Inferior parietal cortex (tissue), 1 donor: ENCODE measurements at regions not wholly inside any gene's neighbourhood (a gene's known extent, or its start where the extent isn't known, plus 50 kb on each side); places are given as distances from the start of the nearest gene placed in this dataset.
"Not testable (repeated sequence)": the region's sequence is repeated elsewhere in the genome, so short reads cannot be mapped to it uniquely, and the experiment has no call there.

Experiments
- DNase-seq: peaks from one replicate; pipeline ENCODE4 v3.0.0-alpha.2; 2016; ENCODE audit errors: extremely low spot score

DNA sequence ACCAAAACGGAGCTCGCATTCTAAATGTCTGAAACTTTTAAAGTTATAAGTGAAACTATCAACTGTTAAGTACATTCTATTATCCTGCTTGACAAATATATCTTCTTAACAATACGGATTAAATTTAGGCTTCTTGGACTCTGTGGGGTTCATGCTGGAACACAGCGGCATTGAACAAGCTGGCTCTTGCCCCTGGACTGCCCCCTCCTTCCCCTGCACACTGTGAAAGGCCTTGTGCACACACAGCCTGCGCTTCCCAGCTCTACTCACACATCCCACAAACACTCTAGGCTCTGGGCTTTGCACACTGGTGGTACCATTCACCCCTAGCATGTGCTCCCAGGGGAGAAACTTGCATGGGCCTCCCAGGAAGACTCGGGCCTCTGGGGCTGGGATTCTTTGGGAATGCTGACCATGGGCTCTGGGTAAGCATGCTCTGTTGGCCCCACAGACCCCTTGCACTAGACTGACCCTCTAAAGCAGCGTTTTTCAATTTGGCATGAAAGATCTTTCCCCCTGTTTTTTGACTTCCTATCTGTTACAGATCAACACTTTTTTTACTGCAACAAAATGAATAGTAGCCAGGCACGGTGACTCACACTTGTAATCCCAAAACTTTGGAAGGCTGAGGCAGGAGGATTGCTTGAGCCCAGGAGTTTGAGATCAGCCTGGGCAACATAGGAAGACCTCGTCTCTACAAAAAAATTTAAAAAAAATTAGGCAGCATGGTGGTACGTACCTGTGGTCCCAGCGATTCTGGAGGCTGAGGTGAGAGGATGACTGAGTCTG is 96.2 kb upstream of the CPM start:
- no peak for DNase-seq

GRCh38 chr12:69030321-69030720 is 97.3 kb upstream of the CPM start:
- DNase-seq, result no peak

GRCh38 chr12:69036533-69036932 is 103.6 kb upstream of the CPM start:
- DNase-seq, result no peak

- no peak for DNase-seq
Measured at GRCh38 chr12:69036999-69037398, 104.0 kb upstream of the CPM start.

DNA sequence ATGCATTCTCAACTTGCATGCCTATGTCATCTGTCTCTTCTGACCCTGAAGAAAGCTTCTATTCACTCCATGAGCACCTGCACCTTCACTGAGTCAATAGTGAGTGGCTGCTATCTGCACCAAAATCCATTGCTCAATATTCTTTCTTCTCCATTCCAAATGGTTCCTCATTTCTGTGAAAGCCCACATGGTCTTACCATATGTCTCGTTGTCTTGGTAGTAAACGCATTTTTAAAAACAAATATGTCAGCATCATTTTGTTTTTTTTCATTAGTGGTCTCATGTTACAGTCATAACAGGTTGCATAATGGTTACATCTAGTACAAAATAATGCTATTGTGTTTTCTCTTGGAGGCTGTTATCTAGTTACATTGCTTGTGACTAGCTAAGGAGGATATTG is 106.9 kb upstream of the CPM start:
- no peak for DNase-seq

- no peak for DNase-seq
Measured at GRCh38 chr12:69042557-69042956, 109.6 kb upstream of the CPM start.

DNA sequence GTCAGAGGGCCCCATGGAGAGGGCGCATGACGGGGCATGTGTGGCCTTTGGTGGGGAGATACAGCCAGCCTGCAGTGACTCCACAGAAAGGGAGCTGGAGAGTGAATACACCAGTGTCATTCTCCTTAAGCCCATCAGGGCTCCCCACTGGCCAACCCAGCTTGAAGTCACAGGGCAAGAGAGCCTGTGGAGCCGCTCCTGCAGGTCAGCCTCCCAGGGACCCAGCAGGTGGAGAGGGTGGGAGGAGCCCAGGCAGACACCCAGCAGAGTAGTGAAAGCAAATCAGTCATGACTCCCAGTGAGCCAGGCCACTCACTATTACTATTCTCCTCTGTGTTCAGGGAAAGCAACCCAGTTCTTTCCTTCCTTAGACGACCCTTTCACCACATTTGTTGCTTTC is 110.0 kb upstream of the CPM start:
- DNase-seq, result no peak

DNA sequence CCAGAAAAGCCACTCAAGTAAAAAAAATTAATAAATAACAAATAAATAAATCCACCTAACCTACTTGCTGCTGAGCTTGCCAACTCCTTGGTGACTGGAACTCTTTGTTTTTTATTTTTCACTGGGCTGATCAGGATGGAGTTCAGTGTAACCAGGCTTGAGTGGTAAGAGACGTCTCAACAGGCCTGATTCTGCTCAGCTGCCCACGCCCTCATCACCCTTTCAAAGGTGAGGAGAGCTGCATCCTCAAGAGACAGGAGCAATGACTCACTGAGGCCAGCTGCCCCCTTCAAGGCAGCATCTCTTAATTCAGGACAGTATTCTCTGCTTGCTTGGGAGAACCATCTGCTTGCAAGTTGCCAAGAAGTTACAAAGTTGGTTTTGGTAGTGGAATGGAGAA is 111.9 kb upstream of the CPM start:
- DNase-seq, result no peak

GRCh38 chr12:69045430-69045829 is 112.5 kb upstream of the CPM start:
- no peak for DNase-seq

DNA sequence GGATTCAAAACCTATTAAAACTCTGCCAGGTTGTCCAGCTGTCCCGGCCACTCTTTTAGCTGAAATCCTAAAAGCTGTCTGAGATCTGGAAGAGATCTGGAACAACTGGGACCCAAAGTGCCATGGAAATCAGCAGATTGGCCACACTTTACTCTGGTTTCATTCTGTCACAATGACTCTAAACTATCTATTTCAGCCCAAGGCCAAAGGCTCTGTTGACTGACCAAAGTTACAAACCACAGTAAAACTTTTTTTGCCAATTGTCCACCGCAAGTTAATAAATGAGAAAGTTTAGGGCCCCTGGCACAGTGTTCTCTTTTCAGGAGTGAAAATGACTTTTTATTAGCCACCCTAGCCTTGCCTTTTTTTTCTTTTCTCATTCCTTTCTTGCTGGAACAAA is 113.4 kb upstream of the CPM start:
- DNase-seq, result no peak

GRCh38 chr12:69046920-69047319 is 113.9 kb upstream of the CPM start:
- no peak for DNase-seq

GRCh38 chr12:69047990-69048389 is 115.0 kb upstream of the CPM start:
- no peak for DNase-seq

DNA sequence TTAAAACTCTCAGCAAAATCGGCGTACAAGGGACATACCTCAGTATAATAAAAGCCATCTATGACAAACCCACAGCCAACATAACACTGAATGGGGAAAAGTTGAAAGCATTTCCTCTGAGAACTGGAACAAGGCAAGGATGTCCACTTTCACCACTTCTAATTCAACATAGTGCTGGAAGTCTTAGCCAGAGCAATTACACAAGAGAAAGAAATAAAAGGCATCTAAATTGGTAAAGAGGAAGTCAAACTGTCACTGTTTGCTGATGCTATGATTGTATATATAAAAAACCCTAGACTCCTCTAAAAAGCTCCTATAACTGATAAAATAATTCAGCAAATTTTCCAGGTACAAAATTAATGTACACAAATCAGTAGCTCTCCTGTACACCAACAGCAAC is 116.9 kb upstream of the CPM start:
- DNase-seq, result not testable (repeated sequence)

DNA sequence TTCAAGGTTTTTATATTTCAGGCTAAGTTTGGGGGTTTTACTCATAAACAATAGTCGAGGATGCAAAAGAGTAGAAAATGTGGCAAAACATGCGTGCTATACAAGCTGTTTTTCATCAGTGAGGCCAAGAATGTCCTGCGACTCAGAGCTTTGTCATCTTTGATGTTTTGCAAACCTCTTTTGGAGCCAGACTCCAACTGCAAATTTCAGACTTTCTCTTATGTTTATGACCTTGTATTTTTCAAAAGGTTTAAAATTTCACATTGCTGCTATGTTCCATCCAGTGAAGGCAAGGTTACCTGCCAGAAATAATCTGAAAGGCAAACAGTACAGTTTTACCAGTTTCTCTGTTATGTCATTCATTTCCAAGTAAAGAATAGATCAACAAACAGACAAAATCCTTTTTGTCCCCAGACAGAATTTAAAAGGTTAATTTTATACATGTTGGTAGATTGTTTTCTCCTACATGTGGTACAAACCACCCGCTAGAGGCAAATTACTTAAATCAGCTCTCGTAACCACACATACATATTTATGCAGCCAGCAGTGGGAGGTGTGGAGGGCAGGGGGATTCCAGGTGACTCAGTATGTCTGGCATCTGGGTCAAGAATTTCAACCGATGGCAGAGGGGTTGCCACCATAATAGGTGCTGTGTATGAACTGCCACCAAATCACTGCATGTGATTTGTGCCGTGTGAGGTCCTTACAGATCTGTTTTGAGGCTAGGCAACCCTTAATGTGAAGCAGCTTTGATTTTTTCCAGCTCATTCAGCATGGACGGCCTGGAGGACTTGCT is 119.8 kb upstream of the CPM start:
- DNase-seq, result no peak

DNA sequence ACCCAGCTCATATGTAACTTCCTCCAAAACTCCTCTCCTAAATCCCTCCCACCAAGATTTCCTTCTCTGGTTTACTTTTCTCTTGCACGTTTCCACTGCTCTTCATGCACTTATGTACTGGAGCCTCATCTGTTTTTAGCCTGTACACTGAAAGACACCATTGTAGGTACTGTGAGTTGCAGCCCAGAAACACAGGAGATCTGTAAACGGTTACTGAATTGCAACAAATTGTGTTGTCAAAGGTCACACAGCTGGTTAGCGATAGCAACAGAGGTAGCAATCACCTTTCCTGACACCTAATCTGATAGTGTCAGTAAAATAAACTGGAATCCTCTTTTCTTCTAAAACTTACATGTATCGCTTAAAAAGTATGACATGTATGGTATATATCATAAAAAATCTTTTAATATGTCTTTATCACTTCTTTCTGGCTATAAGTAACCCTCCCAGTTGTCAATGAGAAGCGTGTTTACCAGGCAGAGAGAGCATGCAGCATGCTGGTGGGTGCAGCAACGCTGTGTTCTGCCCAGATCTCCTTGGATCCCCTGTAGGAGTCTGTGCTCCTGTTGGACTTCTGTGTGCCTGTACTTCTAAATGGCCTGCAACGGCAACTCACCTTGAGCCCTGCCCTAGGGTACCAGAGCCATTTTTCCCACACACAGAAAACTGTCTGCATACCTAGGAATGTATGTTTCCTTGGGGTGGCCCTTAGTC is 121.5 kb upstream of the CPM start:
- DNase-seq, result no peak

DNA sequence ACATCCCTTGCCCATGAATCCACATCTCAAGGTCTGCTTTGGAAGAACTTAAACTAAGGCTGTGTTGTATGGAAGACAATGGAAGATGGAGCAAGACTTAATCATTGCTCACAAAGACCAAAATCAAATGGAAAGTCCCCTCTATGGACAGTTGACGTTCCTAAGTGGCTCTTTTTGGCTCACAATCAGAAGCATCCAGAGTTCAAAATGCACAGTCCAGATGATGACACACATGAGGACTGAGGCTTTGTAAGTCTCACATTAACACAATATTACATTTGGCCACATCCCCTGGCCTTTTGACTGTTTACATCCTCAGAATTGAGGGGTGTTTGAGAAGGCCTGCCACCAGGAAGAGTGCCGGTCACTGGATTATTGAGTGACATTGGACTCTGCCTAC is 122.3 kb upstream of the CPM start:
- DNase-seq, result no peak

DNA sequence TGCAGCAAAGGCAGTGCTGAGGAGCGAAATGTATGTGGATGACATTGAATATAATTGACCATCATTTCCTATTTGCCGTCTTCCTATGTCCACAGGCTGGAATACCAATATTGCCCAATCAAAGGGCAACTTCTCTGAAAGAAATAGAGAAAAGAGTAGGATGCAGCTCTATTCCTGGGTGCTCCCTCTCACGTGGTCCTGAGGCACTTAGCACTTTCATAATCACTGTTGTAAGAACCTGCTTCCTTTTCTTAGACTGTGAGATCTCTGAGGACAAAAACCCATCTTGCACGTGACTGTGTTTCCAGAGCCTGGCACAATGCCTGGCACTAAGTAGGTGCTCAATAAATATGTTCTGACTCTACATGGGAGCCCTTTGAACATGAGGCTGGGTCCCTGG is 122.7 kb upstream of the CPM start:
- DNase-seq, result no peak

- no peak for DNase-seq
Measured at GRCh38 chr12:69056743-69057515, 124.0 kb upstream of the CPM start.

GRCh38 chr12:69057742-69058141 is 124.8 kb upstream of the CPM start:
- DNase-seq, result no peak

GRCh38 chr12:69059465-69060457 is 126.8 kb upstream of the CPM start:
- DNase-seq, result no peak

DNA sequence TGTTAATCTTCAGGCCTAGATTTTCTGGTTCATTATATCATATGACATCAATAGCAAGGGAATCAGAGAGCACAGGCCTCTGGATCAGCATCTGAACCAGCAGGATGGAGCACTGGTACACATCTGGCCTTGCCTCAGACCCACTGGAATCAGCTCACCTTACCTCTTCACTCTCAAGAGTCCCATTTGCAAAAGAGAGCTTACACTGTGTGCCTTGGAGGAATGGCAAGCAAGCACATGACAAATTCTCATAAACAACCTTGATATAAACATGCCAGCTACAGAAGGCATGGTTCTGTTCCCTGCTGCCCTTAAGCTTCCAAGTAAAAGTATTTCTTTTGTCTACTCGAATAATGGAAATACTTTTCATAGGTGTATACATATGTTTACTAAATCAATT is 128.6 kb upstream of the CPM start:
- no peak for DNase-seq
